Vagina (tissue), 2 donors: ENCODE measurements at regions not wholly inside any gene's neighbourhood (a gene's known extent, or its start where the extent isn't known, plus 50 kb on each side); places are given as distances from the start of the nearest gene placed in this dataset.

ENCODE experiments used
- POLR2A ChIP-seq, 2 donors: fragments of 450-650 bp; IDR thresholded peaks; one replicate each; pipeline ENCODE4 v1.6.1; 2017; ENCODE audit warnings: antibody characterized with exemption in 2 of 2, mild to moderate bottlenecking in 2 of 2, moderate library complexity in 2 of 2
- TF ChIP-seq, protein P1 (sequence below), 3 experiments: fragments of 450-650 bp in 2 of 3; fragments of 200-600 bp in 1 of 3; sonication (generic) in 1 of 3; IDR thresholded peaks; one replicate each; pipeline ENCODE4 v1.5.1; 2017 to 2019; ENCODE audit warnings: antibody characterized with exemption in 3 of 3, mild to moderate bottlenecking in 2 of 3, moderate library complexity in 2 of 3

DNA sequence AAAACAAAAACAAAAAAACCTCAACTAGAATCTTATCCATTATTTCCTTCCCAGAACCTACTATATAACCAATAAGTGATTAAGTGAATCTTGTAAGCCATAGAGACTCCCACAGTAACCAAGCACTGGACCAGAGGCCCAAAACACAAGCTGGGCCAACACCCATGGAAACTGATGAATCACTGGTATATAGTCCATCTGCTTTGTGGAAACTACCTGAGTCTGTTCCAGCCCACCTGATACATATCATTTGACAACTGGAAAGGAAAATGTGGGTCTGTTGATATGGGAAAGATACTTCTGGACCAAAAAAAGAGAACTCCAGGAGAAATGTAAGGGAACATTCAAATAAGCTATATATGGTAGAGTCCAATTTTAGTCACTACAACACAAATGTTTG, 252.8 kb downstream of the MREG start:
- TF ChIP-seq, protein P1, sequence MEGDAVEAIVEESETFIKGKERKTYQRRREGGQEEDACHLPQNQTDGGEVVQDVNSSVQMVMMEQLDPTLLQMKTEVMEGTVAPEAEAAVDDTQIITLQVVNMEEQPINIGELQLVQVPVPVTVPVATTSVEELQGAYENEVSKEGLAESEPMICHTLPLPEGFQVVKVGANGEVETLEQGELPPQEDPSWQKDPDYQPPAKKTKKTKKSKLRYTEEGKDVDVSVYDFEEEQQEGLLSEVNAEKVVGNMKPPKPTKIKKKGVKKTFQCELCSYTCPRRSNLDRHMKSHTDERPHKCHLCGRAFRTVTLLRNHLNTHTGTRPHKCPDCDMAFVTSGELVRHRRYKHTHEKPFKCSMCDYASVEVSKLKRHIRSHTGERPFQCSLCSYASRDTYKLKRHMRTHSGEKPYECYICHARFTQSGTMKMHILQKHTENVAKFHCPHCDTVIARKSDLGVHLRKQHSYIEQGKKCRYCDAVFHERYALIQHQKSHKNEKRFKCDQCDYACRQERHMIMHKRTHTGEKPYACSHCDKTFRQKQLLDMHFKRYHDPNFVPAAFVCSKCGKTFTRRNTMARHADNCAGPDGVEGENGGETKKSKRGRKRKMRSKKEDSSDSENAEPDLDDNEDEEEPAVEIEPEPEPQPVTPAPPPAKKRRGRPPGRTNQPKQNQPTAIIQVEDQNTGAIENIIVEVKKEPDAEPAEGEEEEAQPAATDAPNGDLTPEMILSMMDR (IDR thresholded peaks at IDR 0.05): no peak
- no peak for TF ChIP-seq POLR2A (IDR thresholded peaks at IDR 0.05)
